ENCODE measurements at regions not wholly inside any gene's neighbourhood (a gene's known extent, or its start where the extent isn't known, plus 50 kb on each side); places are given as distances from the start of the nearest gene placed in this dataset.

GRCh38 chr1:234940841-234941240 is 187.8 kb downstream of the TOMM20 start:
- Mint-ChIP-seq H3K36me3 (ENCODE audit: low read depth) (no peaks in the 10 kb centered on the region), H3K4me1 (ENCODE audit: low read depth) (no peaks in the 10 kb centered on the region), H3K27me3 (ENCODE audit: insufficient read depth) (0 out of 2 replicates have a peak, but pooled peaks cover 2% of the 10 kb centered on the region), H3K9me3 (no peaks in the 10 kb centered on the region), H3K27ac (no peak overlapping the region), H3K4me3 (no peak overlapping the region)
- TF ChIP-seq CTCF (IDR thresholded peaks at IDR 0.05), result no peak
- DNase-seq, result no peak

GRCh38 chr1:234938924-234939323 is 189.7 kb downstream of the TOMM20 start:
- H3K9me3 Mint-ChIP-seq, result no peaks in the 10 kb centered on the region
- DNase-seq, result no peak
- H3K27me3 Mint-ChIP-seq (ENCODE audit: insufficient read depth), result peaks cover 6% of the 10 kb centered on the region; the same call in 1 of the 2 replicates

GRCh38 chr1:234938135-234938534 is 190.5 kb downstream of the TOMM20 start:
- no peak overlapping the region for H3K27ac Mint-ChIP-seq
- H3K9me3 Mint-ChIP-seq, result no peaks in the 10 kb centered on the region
- H3K4me1 Mint-ChIP-seq (ENCODE audit: low read depth), result peaks cover 17% of the 10 kb centered on the region
- H3K27me3 Mint-ChIP-seq (ENCODE audit: insufficient read depth), result peaks cover 4% of the 10 kb centered on the region; the same call in 1 of the 2 replicates
- DNase-seq, result no peak
- H3K4me3 Mint-ChIP-seq, result no peak overlapping the region
- no peaks in the 10 kb centered on the region for H3K36me3 Mint-ChIP-seq (ENCODE audit: low read depth)
- no peak for TF ChIP-seq CTCF (IDR thresholded peaks at IDR 0.05)

More at GRCh38 chr1:234938924-234939323, 189.7 kb downstream of the TOMM20 start:
- H3K36me3 Mint-ChIP-seq (ENCODE audit: low read depth), result no peaks in the 10 kb centered on the region
- TF ChIP-seq CTCF (IDR thresholded peaks at IDR 0.05), result no peak
- H3K4me1 Mint-ChIP-seq (ENCODE audit: low read depth), result peaks cover 9% of the 10 kb centered on the region
- H3K4me3 Mint-ChIP-seq, result no peak overlapping the region
- H3K27ac Mint-ChIP-seq, result no peak overlapping the region

- H3K36me3 Mint-ChIP-seq (ENCODE audit: low read depth), result no peaks in the 10 kb centered on the region
- H3K9me3 Mint-ChIP-seq, result no peaks in the 10 kb centered on the region
- TF ChIP-seq CTCF (IDR thresholded peaks at IDR 0.05), result no peak
- no peak overlapping the region for H3K4me3 Mint-ChIP-seq
- peaks cover 26% of the 10 kb centered on the region for H3K4me1 Mint-ChIP-seq (ENCODE audit: low read depth)
- DNase-seq, result no peak
- no peak overlapping the region for H3K27ac Mint-ChIP-seq
- H3K27me3 Mint-ChIP-seq (ENCODE audit: insufficient read depth), result peaks cover 4% of the 10 kb centered on the region; the same call in 1 of the 2 replicates
These were observed 191.8 kb downstream of the TOMM20 start for GRCh38 chr1:234936612-234937389.

GRCh38 chr1:234934611-234935033 is 194.0 kb downstream of the TOMM20 start:
- peaks cover 4% of the 10 kb centered on the region; the same call in 1 of the 2 replicates for H3K27me3 Mint-ChIP-seq (ENCODE audit: insufficient read depth)
- TF ChIP-seq CTCF (IDR thresholded peaks at IDR 0.05), result no peak
- peak; percentile 76 for DNase-seq
- peak overlapping the region; percentile 1; the same call in 1 of the 2 replicates for H3K4me3 Mint-ChIP-seq
- peaks cover 26% of the 10 kb centered on the region for H3K4me1 Mint-ChIP-seq (ENCODE audit: low read depth)
- H3K27ac Mint-ChIP-seq, result peak overlapping the region; percentile 83
- no peaks in the 10 kb centered on the region for H3K36me3 Mint-ChIP-seq (ENCODE audit: low read depth)
- H3K9me3 Mint-ChIP-seq, result no peaks in the 10 kb centered on the region
